Epithelial cell of proximal tubule (primary cell): ENCODE measurements at regions not wholly inside any gene's neighbourhood (a gene's known extent, or its start where the extent isn't known, plus 50 kb on each side); places are given as distances from the start of the nearest gene placed in this dataset.
"Not testable (repeated sequence)": the region's sequence is repeated elsewhere in the genome, so short reads cannot be mapped to it uniquely, and the experiment has no call there.

Experiments used
- DNase-seq: peaks from one replicate; pipeline ENCODE4 v3.0.0-alpha.2; 2011; ENCODE audit warnings: low read depth
- H3K4me3 ChIP-seq: 2 replicates; pipeline ENCODE4 v1.5.1; 2011; ENCODE audit warnings: low read depth, mild to moderate bottlenecking, low read length
- TF ChIP-seq, protein P1 (sequence below): conservative IDR thresholded peaks from 2 replicates; pipeline ENCODE4 v1.5.1; 2012; ENCODE audit warnings: low read depth, mild to moderate bottlenecking, low read length

GRCh38 chr1:14273811-14274210 lies 324.7 kb upstream of the KAZN start:
- no peak for DNase-seq
- H3K4me3 ChIP-seq: no peak overlapping the region
- TF ChIP-seq, protein P1, sequence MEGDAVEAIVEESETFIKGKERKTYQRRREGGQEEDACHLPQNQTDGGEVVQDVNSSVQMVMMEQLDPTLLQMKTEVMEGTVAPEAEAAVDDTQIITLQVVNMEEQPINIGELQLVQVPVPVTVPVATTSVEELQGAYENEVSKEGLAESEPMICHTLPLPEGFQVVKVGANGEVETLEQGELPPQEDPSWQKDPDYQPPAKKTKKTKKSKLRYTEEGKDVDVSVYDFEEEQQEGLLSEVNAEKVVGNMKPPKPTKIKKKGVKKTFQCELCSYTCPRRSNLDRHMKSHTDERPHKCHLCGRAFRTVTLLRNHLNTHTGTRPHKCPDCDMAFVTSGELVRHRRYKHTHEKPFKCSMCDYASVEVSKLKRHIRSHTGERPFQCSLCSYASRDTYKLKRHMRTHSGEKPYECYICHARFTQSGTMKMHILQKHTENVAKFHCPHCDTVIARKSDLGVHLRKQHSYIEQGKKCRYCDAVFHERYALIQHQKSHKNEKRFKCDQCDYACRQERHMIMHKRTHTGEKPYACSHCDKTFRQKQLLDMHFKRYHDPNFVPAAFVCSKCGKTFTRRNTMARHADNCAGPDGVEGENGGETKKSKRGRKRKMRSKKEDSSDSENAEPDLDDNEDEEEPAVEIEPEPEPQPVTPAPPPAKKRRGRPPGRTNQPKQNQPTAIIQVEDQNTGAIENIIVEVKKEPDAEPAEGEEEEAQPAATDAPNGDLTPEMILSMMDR: no peak

- DNase-seq, H3K4me3 ChIP-seq: not testable (repeated sequence)
Measured at GRCh38 chr1:14279891-14280290, 318.6 kb upstream of the KAZN start.

DNA sequence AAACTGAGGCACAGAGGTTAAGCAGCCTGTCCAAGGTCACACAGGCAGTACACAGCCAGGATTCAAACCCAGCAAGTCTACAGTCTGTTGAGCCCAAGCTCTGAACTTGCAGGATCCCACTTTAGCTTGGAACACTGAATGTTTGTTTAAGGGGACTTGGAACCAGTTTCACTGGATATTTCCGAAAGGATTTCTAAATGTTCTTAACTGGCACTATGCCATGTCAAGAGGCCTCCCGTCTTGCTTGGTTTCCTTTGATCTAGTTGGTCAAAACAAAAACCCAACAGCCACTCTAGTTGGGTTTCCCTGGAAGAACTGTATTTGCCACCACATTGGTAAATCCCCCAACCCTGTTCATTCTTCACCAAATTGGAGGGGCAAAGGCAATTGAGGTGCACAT lies 317.6 kb upstream of the KAZN start:
- H3K4me3 ChIP-seq: no peak overlapping the region
- TF ChIP-seq, protein P1: no peak
- no peak for DNase-seq

- H3K4me3 ChIP-seq: no peak overlapping the region
- TF ChIP-seq, protein P1: no peak
- DNase-seq: no peak
Measured at GRCh38 chr1:14281412-14281811, 317.1 kb upstream of the KAZN start.

DNA sequence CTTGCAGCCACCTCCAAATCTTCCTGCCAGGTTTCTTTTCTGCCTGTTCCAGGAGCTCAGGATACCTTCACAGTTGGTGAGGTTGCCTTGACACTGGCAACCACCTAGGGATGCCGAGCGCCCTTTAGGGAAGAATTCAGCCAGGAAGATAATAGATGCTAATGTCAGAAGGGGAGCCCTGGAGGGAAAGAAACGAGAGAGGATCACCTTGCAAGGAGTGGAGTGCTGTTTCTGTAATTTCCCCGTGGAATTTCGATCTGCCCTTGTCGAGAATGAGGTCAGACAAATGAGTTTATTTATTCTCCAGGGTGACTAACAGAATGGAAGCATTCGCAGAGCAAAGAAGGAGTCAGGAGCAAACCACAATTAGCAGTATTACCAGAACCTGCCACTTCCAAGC lies 315.8 kb upstream of the KAZN start:
- TF ChIP-seq, protein P1: no peak
- H3K4me3 ChIP-seq: no peak overlapping the region
- DNase-seq: peak; percentile 56

DNA sequence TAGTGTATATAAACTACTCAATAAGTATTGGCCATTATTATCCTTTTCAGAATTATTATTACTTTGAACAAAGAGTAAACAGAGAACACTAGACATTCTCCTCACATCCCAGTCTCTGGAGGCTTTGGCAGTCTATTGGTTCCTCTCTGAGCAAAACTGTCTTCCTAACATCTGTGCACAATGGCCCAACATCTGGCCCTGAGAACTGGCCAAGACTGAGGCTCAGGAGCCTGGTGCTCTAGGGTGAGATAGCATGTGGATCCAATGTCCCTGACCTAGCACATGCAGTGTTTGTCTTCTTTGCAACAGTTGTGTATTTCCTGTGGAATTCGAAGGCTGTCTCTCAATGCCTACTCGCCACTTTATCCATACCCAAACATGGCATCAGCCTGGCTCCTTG lies 313.2 kb upstream of the KAZN start:
- H3K4me3 ChIP-seq: no peak overlapping the region
- TF ChIP-seq, protein P1: no peak
- DNase-seq: no peak

DNA sequence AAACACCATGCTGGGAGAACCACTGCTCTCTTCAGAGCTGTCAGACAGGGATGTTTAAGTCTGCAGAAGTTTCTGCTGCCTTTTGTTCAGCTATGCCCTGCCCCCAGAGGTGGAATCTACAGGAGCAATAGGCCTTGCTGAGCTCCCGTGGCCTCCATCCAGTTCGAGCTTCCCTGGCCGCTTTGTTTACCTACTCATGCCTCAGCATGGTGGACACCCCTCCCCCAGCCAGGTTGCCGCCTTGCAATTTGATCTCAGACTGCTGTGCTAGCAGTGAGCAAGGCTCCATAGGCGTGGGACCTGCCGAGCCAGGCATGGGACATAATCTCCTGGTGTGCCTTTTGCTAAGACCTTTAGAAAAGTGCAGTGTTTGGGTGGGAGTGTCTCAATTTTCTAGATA lies 307.3 kb upstream of the KAZN start:
- not testable (repeated sequence) for DNase-seq, H3K4me3 ChIP-seq

GRCh38 chr1:14292520-14292919 lies 306.0 kb upstream of the KAZN start:
- no peak for DNase-seq
- TF ChIP-seq, protein P1: no peak
- no peak overlapping the region for H3K4me3 ChIP-seq
